Hepatocyte (in vitro differentiated cells): ENCODE measurements at regions not wholly inside any gene's neighbourhood (a gene's known extent, or its start where the extent isn't known, plus 50 kb on each side); places are given as distances from the start of the nearest gene placed in this dataset.

Experiments used
- DNase-seq: peaks from one replicate; pipeline ENCODE4 v3.0.0-alpha.2; 2016; ENCODE audit warnings: low spot score
- H2AFZ ChIP-seq: fragments of 200-600 bp; sonication (generic); 2 replicates; pipeline ENCODE4 v1.6.0; 2016; ENCODE audit warnings: antibody characterized with exemption, mild to moderate bottlenecking
- H3K27ac ChIP-seq: fragments of 200-600 bp; sonication (generic); 2 replicates; pipeline ENCODE4 v1.5.1; 2016; ENCODE audit warnings: mild to moderate bottlenecking
- H3K27me3 ChIP-seq: fragments of 200-600 bp; sonication (generic); 2 replicates; pipeline ENCODE4 v1.6.1; 2016
- H3K36me3 ChIP-seq: fragments of 200-600 bp; sonication (generic); replicated peaks from 2 replicates; pipeline ENCODE4 v1.5.1; 2016; ENCODE audit warnings: low read depth; ENCODE audit not compliant: insufficient read depth
- H3K4me1 ChIP-seq: fragments of 200-600 bp; sonication (generic); 2 replicates; pipeline ENCODE4 v1.5.1; 2016; ENCODE audit warnings: mild to moderate bottlenecking, moderate library complexity; ENCODE audit not compliant: insufficient read depth
- H3K4me2 ChIP-seq: fragments of 200-600 bp; sonication (generic); 2 replicates; pipeline ENCODE4 v1.6.0; 2016
- H3K4me3 ChIP-seq: fragments of 200-600 bp; sonication (generic); 2 replicates; pipeline ENCODE4 v1.5.1; 2016; ENCODE audit warnings: mild to moderate bottlenecking
- H3K79me2 ChIP-seq: fragments of 200-600 bp; sonication (generic); 2 replicates; pipeline ENCODE4 v1.6.0; 2017; ENCODE audit warnings: mild to moderate bottlenecking
- H3K9me2 ChIP-seq: fragments of 200-600 bp; sonication (generic); replicated peaks from 2 replicates; pipeline ENCODE4 v1.6.0; 2017; ENCODE audit warnings: mild to moderate bottlenecking; ENCODE audit not compliant: insufficient read depth
- H3K9me3 ChIP-seq: fragments of 200-600 bp; sonication (generic); 2 replicates; pipeline ENCODE4 v1.5.1; 2016; ENCODE audit warnings: low read depth, mild to moderate bottlenecking
- H4K20me1 ChIP-seq: fragments of 200-600 bp; sonication (generic); 2 replicates; pipeline ENCODE4 v1.6.0; 2016; ENCODE audit warnings: mild to moderate bottlenecking; ENCODE audit not compliant: insufficient read depth, poor library complexity, severe bottlenecking
- EZH2 ChIP-seq: fragments of 200-600 bp; sonication (generic); IDR thresholded peaks from 2 replicates; pipeline ENCODE4 v1.6.1; 2016; ENCODE audit warnings: antibody characterized with exemption, mild to moderate bottlenecking, borderline replicate concordance
- EZH2phosphoT487 ChIP-seq: fragments of 200-600 bp; sonication (generic); IDR thresholded peaks from one replicate; pipeline ENCODE4 v1.6.1; 2018; ENCODE audit warnings: antibody characterized with exemption, mild to moderate bottlenecking, low read depth, moderate library complexity; ENCODE audit not compliant: unreplicated experiment, severe bottlenecking
- WGBS: methylation state at CpG from one replicate; pipeline ENCODE4 v1.1.6; 2016; ENCODE audit warnings: low lambda C conversion rate; ENCODE audit errors: missing lambda C conversion rate; 5-methylcytosine and 5-hydroxymethylcytosine counted together
- TF ChIP-seq, protein P1 (sequence below): fragments of 200-600 bp; sonication (generic); IDR thresholded peaks from 2 replicates; pipeline ENCODE4 v1.5.1; 2016; ENCODE audit warnings: antibody characterized with exemption, mild to moderate bottlenecking; ENCODE audit not compliant: poor library complexity

DNA sequence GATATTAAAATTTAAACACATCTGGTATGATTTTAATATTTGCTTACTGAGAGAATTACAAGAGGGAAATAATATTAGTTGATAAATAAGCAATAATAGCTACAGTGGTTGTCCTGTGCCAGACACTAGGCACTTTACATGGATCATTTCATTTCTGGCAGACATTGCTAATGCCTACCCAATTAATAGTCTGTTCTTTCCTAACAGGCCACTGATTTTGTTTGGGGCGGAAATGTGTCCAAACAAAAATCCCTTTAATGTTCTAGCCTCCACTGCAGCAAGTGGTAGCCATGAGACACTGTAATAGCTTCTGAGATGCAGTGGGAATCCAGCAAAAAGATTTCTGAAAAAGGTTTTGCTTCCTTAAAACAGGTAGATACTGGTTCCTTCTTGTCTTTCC, 527.4 kb downstream of the CSNK1G3 start:
- no peaks in the 10 kb centered on the region for H3K9me2 ChIP-seq
- DNase-seq = no peak
- H3K79me2 ChIP-seq = no peaks in the 10 kb centered on the region
- TF ChIP-seq, protein P1, sequence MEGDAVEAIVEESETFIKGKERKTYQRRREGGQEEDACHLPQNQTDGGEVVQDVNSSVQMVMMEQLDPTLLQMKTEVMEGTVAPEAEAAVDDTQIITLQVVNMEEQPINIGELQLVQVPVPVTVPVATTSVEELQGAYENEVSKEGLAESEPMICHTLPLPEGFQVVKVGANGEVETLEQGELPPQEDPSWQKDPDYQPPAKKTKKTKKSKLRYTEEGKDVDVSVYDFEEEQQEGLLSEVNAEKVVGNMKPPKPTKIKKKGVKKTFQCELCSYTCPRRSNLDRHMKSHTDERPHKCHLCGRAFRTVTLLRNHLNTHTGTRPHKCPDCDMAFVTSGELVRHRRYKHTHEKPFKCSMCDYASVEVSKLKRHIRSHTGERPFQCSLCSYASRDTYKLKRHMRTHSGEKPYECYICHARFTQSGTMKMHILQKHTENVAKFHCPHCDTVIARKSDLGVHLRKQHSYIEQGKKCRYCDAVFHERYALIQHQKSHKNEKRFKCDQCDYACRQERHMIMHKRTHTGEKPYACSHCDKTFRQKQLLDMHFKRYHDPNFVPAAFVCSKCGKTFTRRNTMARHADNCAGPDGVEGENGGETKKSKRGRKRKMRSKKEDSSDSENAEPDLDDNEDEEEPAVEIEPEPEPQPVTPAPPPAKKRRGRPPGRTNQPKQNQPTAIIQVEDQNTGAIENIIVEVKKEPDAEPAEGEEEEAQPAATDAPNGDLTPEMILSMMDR = no peak
- TF ChIP-seq EZH2 (no peak), EZH2phosphoT487 (no peak)
- no peaks in the 10 kb centered on the region for H3K27me3 ChIP-seq
- H3K36me3 ChIP-seq = no peaks in the 10 kb centered on the region
- 92% methylated on average over 1 of the region's 1 CpG for WGBS
- H3K4me2 ChIP-seq = no peak overlapping the region
- H4K20me1 ChIP-seq = no peaks in the 10 kb centered on the region
- H2AFZ ChIP-seq = no peak overlapping the region
- H3K4me1 ChIP-seq = no peaks in the 10 kb centered on the region
- H3K4me3 ChIP-seq = no peak overlapping the region
- H3K27ac ChIP-seq = no peak overlapping the region
- H3K9me3 ChIP-seq = no peaks in the 10 kb centered on the region

DNA sequence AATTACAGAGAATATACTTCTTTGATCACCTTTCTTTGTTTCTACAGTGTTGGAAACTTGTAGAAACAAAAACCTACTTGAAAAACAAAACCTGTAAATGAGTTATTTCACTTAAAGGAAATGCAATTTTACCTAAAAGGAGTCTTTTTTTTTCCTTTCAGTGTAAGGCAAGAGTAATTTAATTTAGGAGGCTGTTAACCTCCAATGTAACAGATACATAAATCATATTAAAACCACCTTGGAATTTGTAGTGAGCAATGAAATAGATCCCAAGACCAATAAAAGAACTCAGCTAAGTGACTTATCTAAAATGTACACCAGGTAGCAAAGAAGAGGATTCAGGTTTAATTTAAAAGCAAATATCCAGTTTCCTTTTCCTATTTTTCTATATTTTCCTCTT, 524.8 kb downstream of the CSNK1G3 start:
- TF ChIP-seq EZH2 = no peak
- no peak for TF ChIP-seq EZH2phosphoT487
- TF ChIP-seq, protein P1 = no peak
- H3K36me3 ChIP-seq = no peaks in the 10 kb centered on the region
- H3K27me3 ChIP-seq = no peaks in the 10 kb centered on the region
- no peaks in the 10 kb centered on the region for H3K4me1 ChIP-seq
- no peak overlapping the region for H2AFZ ChIP-seq
- H3K79me2 ChIP-seq = no peaks in the 10 kb centered on the region
- H3K4me2 ChIP-seq = no peak overlapping the region
- DNase-seq = no peak
- no peak overlapping the region for H3K27ac ChIP-seq
- no peaks in the 10 kb centered on the region for H4K20me1 ChIP-seq
- no peaks in the 10 kb centered on the region for H3K9me3 ChIP-seq
- H3K9me2 ChIP-seq = no peaks in the 10 kb centered on the region
- no peak overlapping the region for H3K4me3 ChIP-seq

DNA sequence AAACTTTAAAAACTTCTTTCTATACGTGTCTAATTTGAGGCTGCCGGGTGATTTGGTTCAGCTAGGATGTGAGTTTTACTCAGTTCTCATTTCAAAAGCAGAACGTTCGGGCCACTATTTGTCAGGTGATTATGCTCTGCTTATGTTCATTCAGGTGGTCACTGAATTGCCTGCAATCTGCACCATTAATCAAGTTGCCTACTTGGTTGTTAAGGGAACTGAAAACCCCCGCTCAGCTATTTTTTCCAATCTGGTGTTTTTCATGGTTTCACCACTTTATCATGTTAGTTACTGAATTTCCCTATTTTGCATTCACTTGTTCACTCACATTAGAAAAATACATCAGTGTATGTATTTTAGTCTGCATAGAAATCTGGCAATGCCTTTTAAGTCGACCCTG, 523.0 kb downstream of the CSNK1G3 start:
- Histone ChIP-seq H4K20me1 (no peaks in the 10 kb centered on the region), H3K9me2 (no peaks in the 10 kb centered on the region), H3K27me3 (no peaks in the 10 kb centered on the region), H3K27ac (no peak overlapping the region), H3K79me2 (no peaks in the 10 kb centered on the region), H3K4me1 (no peaks in the 10 kb centered on the region), H3K9me3 (no peaks in the 10 kb centered on the region), H2AFZ (no peak overlapping the region), H3K4me3 (no peak overlapping the region), H3K36me3 (no peaks in the 10 kb centered on the region), H3K4me2 (no peak overlapping the region)
- TF ChIP-seq, protein P1 = no peak
- TF ChIP-seq EZH2phosphoT487 (no peak), EZH2 (no peak)
- 88% methylated on average over 6 of the region's 6 CpGs for WGBS
- no peak for DNase-seq

DNA sequence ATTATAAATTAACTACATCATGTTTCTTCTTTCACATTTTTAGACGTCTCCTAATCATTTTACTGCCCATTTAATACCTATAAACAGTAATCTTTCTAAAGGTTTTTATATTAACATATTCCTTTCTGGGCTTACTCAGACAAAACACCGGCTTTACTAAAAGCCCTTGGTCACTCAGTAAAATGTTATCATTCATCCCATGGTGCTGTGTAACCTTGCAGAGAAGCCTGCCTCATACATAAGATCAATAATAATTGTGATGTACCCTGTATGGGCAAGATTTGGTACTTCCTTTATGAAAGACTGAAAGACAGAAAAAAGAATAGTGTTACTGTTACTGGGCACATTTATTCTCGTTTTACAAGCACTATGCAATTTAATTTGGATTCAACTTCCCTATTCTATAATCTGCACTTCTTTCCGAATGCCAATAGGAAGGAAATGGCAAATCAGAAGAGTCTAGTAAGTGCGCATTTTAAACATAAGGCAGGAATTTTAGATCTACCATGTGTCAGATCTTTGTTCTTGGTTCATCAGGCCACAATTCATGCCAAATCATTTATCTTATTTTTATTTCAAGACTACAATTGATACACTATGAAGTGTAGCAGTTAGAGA, 522.2 kb downstream of the CSNK1G3 start:
- Histone ChIP-seq H3K4me2 (no peak overlapping the region), H3K9me2 (no peaks in the 10 kb centered on the region), H3K79me2 (no peaks in the 10 kb centered on the region), H3K4me3 (no peak overlapping the region), H3K4me1 (no peaks in the 10 kb centered on the region), H2AFZ (no peak overlapping the region), H3K27me3 (no peaks in the 10 kb centered on the region), H4K20me1 (no peaks in the 10 kb centered on the region), H3K27ac (no peak overlapping the region), H3K9me3 (no peaks in the 10 kb centered on the region), H3K36me3 (no peaks in the 10 kb centered on the region)
- WGBS = 68% methylated on average over 5 of the region's 5 CpGs
- TF ChIP-seq, protein P1 = no peak
- TF ChIP-seq EZH2 (no peak), EZH2phosphoT487 (no peak)
- DNase-seq = no peak
